HS-27A (cell line): ENCODE measurements at regions not wholly inside any gene's neighbourhood (a gene's known extent, or its start where the extent isn't known, plus 50 kb on each side); places are given as distances from the start of the nearest gene placed in this dataset.

ENCODE experiments used
- DNase-seq: peaks from one replicate; pipeline ENCODE4 v3.0.0-alpha.2; 2012; ENCODE audit warnings: low read depth, missing footprints

GRCh38 chr3:103644450-103644849, 1209.6 kb downstream of the ZPLD1 start:
- DNase-seq: no peak

DNA sequence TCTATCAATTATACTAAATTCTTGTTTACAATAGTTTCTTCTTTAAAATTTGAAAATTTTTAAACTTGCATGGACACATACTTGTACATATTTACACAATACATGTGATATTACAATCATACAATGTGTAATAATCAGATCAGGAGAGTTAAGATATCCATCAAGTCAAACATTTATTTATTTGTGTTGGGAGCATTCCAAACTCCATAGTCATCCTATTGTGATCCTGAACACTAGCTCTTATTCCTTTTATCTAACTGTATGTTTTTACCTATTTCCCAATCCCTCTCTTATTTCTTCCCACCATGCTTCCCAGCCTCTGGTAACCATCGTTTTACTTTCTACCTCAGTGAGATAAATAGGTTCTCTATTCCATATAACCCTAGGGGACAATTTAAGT, 1219.2 kb downstream of the ZPLD1 start:
- no peak for DNase-seq

GRCh38 chr3:103657756-103658155, 1222.9 kb downstream of the ZPLD1 start:
- no peak for DNase-seq

- no peak for DNase-seq
Observed at GRCh38 chr3:103660810-103661209, 1226.0 kb downstream of the ZPLD1 start.

- no peak for DNase-seq
Observed at GRCh38 chr3:103662591-103662990, 1227.8 kb downstream of the ZPLD1 start.

GRCh38 chr3:103672346-103672745, 1237.5 kb downstream of the ZPLD1 start:
- DNase-seq: no peak

DNA sequence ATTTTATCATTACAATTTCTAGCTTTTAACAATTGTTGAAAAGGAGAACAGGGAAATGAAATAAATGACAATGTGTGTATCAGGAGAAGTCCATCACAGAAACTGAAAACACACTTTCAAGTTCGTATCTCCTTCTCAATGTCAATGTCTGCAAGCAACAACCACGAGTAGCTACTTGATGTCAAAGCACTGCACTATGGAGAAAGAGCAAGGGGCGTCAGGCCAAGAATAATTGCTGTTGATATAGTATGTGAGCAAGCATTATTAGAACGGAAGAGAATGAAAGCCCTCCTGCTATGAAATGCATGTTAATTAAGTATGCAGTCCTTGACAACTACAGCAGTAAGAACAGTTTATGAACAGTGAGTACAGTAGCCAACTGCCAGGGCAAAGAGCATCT, 1250.1 kb downstream of the ZPLD1 start:
- DNase-seq: no peak

GRCh38 chr3:103685939-103686338, 1251.1 kb downstream of the ZPLD1 start:
- DNase-seq: no peak

DNA sequence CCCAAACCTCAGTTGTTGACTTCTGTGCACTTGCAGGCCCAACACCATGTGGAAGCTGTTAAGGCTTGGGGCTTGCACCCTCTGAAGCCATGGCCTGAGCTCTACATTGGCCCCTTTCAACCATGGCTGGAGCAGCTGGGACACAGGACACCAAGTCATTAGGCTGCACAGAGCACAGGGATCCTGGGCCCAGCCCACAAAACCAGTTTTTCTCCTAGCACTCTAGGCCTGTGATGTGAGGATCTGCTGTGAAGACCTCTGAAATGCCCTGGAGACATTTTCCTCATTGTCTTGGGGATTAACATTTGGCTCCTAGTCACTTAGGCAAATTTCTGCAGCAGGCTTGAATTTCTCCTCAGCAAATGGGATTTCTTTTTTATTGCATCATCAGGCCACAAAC, 1255.7 kb downstream of the ZPLD1 start:
- no peak for DNase-seq

DNA sequence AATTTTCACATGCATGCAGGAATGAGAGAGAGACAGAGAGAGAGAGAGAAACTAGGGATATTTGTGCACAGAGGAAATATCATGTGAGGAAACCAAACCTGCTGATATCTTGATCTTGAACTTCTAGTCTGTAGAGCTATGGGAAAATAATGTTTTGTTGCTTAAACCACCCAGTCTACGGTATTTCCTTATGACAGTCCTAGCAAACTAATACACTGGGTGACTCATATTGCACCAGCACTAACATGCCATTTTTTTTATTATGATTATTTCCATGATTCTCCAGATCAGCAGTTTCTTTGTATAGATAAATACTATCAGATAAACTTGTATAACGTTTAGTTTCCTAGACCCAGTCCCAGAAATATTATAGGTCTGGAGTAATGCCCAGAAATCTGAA, 1259.0 kb downstream of the ZPLD1 start:
- no peak for DNase-seq

DNA sequence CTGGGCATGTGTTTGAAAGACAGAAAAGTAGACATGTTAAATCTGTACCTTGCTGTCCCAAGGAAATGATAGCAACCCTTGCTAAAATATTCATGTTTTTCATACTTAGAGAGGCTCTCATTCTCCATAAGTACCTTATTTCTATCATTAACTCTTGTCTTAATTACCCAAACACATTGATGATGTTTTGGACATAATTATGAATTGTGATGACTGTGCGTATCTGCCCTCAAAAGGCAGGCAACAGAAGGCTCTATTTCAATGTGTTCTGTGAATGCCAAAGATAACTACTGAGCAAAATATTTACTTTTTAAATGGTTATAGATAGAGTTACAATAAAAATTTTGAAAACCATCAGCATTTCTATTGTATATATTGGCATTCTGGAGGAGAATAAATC, 1263.8 kb downstream of the ZPLD1 start:
- no peak for DNase-seq

DNA sequence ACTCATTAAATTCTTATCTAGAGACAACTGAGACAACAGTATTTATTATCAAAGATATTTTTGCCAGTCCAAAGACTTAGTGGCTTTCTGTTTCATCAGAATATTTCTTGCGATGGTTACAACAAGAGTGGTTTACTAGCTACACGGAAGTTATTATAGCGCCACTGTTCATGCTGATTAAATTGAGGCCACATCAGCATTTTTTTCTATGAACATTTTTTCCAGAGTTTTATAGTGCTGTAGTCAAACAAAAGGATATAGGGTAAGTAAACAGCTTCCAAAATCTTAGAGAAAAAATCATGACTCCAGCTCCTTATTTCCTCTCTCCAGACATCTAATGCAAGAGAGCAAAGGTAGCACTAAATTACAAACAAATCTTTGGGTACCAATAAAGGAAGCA, 1264.4 kb downstream of the ZPLD1 start:
- no peak for DNase-seq

GRCh38 chr3:103705641-103706040, 1270.8 kb downstream of the ZPLD1 start:
- DNase-seq: no peak

DNA sequence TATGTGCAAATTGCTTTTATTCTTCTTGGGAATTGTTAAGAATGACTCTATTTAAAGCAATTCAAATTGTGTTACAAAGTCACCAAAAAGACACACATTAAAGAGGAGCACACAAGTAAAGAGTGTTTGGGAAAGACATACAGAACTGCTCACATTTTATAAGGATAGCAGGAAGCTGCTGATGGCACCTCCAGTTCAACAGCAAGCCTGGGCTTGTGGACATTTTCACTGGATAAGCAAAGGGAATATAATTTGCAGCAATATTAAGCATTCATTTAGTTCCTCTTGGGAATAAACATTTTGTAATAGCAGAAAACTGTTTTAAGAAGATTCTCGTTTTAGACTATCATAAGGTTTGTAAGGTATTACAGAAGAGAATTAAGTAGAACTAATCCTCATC, 1271.9 kb downstream of the ZPLD1 start:
- no peak for DNase-seq

DNA sequence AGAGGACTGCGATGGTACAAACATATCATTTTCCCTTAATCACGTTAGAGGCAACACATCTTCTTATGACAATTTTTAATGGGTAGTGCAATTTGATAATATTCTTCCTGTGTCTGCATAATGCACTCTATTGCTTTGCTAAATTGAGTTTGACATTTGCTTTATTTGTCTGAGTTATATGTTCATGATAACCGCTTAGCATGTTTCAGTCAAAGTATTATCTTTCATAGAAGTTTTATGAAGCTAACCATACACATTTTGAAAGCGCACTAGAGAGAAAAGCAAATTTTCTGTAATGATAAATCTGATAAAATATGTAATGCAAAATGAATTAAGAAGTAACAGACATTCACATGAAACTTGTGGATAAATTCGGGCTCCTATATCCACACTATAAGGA, 1276.9 kb downstream of the ZPLD1 start:
- no peak for DNase-seq

DNA sequence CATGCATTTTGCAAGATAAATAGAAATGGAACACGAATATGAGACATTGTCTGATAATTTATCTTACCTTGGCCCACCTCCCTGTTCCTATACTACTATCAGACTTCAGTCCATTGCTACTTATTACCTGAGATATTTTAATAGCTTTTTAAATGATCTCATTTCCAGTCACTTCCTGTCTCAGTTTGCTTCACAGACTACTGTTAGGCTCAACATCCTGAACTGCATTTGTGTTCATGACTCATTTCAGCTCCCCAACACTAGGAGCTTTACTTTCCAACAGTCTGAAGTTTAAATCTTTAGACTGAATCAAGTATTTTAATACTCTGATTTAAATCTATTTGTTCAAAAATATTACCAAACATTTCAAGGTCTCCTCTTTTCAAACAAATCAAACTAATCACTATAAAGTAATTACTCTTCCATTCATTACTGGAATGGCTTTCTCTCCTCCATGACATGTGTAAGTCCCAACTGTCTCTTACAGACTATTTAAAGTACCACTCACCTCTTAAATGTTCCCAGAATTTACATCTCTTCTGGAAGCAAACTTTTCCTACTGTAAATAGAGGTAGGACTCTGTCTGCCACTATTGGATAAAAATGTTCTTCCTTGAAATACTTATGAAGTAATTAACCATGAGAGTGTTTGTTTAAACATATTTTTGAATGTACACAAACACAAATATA, 1277.6 kb downstream of the ZPLD1 start:
- no peak for DNase-seq

DNA sequence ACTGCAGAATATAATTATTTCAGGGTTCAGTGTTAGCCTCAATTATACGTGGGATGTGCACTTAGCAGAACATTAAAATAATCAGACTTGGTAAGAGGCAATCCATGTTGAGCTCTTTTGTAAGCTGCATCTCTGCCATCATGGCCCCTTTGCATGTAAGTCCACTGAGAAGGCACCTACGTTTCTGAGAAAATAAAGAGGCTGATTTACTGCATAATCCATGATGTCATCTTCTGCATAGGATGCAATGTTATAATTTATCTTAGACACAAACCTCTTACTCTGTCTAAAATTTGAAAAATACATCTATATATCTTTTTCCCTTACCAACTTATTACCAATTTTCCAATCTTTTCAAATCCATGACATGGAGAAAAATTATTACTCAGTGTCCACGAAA, 1294.7 kb downstream of the ZPLD1 start:
- no peak for DNase-seq

DNA sequence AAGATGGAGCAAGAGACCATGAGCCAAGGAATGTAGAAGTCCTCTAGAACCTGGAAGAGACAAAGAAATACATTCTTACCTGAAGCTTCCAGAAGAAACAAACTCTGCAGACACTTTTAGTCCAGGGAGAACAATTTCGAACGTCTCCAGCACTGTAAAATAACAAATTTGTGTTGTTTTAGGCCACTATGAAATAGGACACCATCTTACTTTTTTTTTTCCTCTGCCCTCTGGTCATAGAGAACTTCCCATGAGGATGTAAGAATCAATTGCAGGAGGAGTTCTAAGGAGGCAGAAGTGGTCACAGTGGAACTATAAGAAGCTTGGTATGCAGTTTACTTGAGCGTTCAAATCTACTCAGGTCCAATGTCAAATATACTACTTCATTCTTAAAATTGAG, 1295.9 kb downstream of the ZPLD1 start:
- no peak for DNase-seq

DNA sequence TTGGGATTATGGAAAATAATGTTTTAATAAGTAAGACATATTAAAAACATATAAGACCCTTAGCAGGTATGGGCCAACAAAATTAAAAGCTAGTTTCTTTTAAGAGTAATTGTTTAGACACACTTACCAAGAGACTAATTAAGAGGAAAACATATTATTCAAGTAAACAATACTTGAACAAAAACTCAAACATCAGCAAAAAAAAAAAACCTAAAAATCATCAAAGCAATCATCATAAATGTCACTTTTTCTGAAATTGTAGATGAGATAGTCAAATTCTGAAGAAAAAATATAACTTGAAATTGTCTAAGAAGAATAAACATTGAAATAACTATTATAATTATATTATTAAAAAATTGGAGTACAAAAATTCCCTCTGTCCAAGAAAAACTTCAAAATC, 1318.2 kb downstream of the ZPLD1 start:
- no peak for DNase-seq

DNA sequence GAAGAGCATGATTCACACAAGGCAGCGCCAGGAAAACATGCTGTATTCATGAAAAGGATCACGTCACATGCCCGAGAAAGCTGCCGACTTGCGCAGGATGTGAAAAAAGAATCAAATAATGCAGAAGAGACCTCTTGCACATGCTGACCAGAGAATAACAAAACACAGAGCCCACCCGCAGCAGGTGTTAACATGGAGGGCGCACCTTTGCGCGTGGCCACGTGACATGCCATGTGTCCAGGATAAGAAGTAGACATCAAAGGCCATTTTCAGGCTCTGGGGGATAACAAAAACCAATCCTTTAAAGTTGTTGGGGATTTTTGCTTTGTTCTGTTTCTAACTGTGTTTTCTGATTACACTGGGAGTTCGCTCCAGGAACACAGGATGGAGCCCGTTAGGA, 1332.8 kb downstream of the ZPLD1 start:
- DNase-seq: no peak

GRCh38 chr3:103785017-103785416, 1350.2 kb downstream of the ZPLD1 start:
- DNase-seq: no peak

DNA sequence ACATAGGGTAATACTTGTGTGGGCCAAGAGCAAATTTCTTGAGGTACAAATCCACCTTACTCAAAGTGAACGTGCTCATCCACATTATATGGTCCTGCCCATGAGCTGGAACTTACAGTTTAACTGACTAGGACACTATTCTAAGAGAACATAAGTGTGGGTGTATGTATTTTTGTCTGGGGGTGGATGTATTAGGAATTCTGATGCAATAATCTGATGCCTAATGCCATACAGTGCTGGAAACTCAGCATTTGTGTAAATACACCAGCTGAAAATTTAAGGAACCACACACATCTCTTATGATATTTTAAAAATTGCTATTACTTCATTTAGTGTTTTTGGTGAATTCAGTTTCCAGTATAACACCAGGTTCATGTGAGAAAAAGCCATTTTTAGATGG, 1350.7 kb downstream of the ZPLD1 start:
- no peak for DNase-seq

DNA sequence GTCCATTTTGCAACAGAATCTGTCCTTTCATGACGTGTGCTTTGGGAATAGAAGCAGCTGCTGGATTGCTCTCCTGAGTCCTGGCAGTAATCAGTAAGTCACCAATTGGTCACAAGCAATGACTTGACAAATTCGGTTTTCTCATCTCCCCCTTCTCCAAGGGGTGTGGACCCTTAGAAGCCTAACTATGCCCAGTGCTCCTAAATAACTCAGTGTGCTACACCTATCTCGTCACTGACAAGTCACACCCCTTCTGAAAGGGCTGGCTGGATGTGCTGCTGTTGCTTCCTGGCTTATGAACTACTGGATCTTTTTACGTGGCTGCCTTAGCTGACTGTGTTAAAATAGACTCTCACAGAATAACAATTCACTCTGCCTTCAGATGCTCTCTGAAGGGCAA, 1351.5 kb downstream of the ZPLD1 start:
- DNase-seq: no peak

GRCh38 chr3:103787164-103787871, 1352.5 kb downstream of the ZPLD1 start:
- no peak for DNase-seq
